ENCODE measurements at regions not wholly inside any gene's neighbourhood (a gene's known extent, or its start where the extent isn't known, plus 50 kb on each side); places are given as distances from the start of the nearest gene placed in this dataset.

DNA sequence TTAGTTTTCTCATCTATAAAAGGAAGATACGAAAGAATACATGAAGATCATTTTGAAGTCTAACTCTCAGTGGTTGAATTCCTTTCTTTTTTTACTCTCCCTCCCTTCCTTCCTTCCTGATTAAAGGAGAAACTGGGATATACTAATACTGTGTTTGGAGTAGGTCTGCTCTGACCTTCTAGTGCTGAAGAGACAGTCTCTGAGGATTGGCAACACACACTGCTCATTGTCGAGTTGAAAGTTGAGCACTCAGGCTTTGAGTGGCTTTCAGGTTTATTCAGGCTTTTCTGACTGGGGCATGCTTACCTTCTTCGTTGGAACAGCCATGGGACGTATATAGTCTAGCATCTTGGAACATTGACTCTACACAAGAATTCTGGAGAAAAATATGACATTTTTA lies 86.9 kb upstream of the RPS23 start:
- POLR2A ChIA-PET: interaction anchor here (0.6 kb wide), 1 partner anchor 729 kb away, joined by 3 read pairs; no protein-coding TSS in a partner anchor
- ATAC-seq: no peak
- DNase-seq (ENCODE audit: low read depth, low spot score): no peak
- Histone ChIP-seq H3K4me1 (ENCODE audit: control insufficient read depth, insufficient read depth, low read length) (no peaks in the 10 kb centered on the region), H3K4me3 (ENCODE audit: low read depth in 2 of 2, low read length in 2 of 2) (no peak overlapping the region), H3K27me3 (ENCODE audit: control insufficient read depth, insufficient read depth, low read length) (peaks cover 2% of the 10 kb centered on the region; the same call in 1 of the 2 replicates), H3K9me3 (ENCODE audit: control insufficient read depth, insufficient read depth, low read depth, low read length) (no peaks in the 10 kb centered on the region), H3K36me3 (ENCODE audit: control insufficient read depth, insufficient read depth, low read length) (no peaks in the 10 kb centered on the region), H3K27ac (ENCODE audit: low read length) (no peak overlapping the region)
- no TSS peak for BruUV-seq (replicated peaks)
- intact Hi-C loops (cut with micrococcal nuclease; ENCODE audit: unreplicated experiment): loop anchor here (10.0 kb wide), 1 partner anchor 700 kb away; no protein-coding TSS in a partner anchor
- TF ChIP-seq, protein P1, sequence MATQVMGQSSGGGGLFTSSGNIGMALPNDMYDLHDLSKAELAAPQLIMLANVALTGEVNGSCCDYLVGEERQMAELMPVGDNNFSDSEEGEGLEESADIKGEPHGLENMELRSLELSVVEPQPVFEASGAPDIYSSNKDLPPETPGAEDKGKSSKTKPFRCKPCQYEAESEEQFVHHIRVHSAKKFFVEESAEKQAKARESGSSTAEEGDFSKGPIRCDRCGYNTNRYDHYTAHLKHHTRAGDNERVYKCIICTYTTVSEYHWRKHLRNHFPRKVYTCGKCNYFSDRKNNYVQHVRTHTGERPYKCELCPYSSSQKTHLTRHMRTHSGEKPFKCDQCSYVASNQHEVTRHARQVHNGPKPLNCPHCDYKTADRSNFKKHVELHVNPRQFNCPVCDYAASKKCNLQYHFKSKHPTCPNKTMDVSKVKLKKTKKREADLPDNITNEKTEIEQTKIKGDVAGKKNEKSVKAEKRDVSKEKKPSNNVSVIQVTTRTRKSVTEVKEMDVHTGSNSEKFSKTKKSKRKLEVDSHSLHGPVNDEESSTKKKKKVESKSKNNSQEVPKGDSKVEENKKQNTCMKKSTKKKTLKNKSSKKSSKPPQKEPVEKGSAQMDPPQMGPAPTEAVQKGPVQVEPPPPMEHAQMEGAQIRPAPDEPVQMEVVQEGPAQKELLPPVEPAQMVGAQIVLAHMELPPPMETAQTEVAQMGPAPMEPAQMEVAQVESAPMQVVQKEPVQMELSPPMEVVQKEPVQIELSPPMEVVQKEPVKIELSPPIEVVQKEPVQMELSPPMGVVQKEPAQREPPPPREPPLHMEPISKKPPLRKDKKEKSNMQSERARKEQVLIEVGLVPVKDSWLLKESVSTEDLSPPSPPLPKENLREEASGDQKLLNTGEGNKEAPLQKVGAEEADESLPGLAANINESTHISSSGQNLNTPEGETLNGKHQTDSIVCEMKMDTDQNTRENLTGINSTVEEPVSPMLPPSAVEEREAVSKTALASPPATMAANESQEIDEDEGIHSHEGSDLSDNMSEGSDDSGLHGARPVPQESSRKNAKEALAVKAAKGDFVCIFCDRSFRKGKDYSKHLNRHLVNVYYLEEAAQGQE (IDR thresholded peaks at IDR 0.05; ENCODE audit: insufficient read depth in 1 of 2, low read depth in 2 of 2, low read length in 1 of 2): no peak
- TF ChIP-seq POLR2AphosphoS5 (IDR thresholded peaks at IDR 0.05; ENCODE audit: low read depth, low read length) (no peak), TCF7L2 (IDR thresholded peaks at IDR 0.05; ENCODE audit: low read depth, low read length) (no peak), SIN3A (IDR thresholded peaks at IDR 0.05; ENCODE audit: borderline replicate concordance, insufficient read depth, low read depth, low read length) (no peak)
- TF ChIP-seq, protein P2, sequence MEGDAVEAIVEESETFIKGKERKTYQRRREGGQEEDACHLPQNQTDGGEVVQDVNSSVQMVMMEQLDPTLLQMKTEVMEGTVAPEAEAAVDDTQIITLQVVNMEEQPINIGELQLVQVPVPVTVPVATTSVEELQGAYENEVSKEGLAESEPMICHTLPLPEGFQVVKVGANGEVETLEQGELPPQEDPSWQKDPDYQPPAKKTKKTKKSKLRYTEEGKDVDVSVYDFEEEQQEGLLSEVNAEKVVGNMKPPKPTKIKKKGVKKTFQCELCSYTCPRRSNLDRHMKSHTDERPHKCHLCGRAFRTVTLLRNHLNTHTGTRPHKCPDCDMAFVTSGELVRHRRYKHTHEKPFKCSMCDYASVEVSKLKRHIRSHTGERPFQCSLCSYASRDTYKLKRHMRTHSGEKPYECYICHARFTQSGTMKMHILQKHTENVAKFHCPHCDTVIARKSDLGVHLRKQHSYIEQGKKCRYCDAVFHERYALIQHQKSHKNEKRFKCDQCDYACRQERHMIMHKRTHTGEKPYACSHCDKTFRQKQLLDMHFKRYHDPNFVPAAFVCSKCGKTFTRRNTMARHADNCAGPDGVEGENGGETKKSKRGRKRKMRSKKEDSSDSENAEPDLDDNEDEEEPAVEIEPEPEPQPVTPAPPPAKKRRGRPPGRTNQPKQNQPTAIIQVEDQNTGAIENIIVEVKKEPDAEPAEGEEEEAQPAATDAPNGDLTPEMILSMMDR (IDR thresholded peaks at IDR 0.05): no peak
- CTCF ChIA-PET: no interaction called here
- in situ Hi-C loops (cut with HindIII; ENCODE audit: low pct_unique_long_range_greater_than_20kb, low sequenced_read_pairs): no loop called here

DNA sequence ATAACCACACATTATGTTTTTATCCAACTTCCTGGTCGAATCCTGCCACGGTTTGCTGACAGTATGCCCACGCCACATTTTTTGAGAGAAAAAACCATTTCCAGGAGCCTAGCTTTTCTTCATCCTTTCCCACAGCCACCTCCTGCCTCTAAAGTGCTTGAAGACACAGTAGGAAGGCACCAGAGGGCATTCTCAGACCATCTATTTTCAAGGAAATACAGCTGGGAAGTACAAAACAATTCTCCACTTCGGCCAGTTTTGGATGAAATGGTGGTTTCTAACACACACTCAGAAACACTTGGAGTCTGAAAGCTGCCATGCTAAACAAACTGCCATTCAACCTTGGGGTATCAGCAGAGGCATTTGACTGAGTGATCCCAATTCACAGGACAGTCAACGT lies 86.3 kb upstream of the RPS23 start:
- intact Hi-C loops (cut with micrococcal nuclease; ENCODE audit: unreplicated experiment): loop anchor here (10.0 kb wide), 1 partner anchor 700 kb away; no protein-coding TSS in a partner anchor
- no peaks in the 10 kb centered on the region for H3K36me3 ChIP-seq (ENCODE audit: control insufficient read depth, insufficient read depth, low read length)
- ChIA-PET CTCF (no interaction called here), POLR2A (interaction anchor here (0.6 kb wide), 1 partner anchor 730 kb away, joined by 3 read pairs; no protein-coding TSS in a partner anchor)
- no peak overlapping the region for H3K27ac ChIP-seq (ENCODE audit: low read length)
- 0 out of 2 replicates have a peak, but pooled peaks have one; percentile 56 for ATAC-seq
- DNase-seq (ENCODE audit: low read depth, low spot score): no peak
- in situ Hi-C loops (cut with HindIII; ENCODE audit: low pct_unique_long_range_greater_than_20kb, low sequenced_read_pairs): no loop called here
- no peak overlapping the region for H3K4me3 ChIP-seq (ENCODE audit: low read depth in 2 of 2, low read length in 2 of 2)
- peaks cover 2% of the 10 kb centered on the region; the same call in 1 of the 2 replicates for H3K27me3 ChIP-seq (ENCODE audit: control insufficient read depth, insufficient read depth, low read length)
- TF ChIP-seq, protein P2 (IDR thresholded peaks at IDR 0.05): peak; percentile 41
- no peak for TF ChIP-seq TCF7L2 (IDR thresholded peaks at IDR 0.05; ENCODE audit: low read depth, low read length)
- H3K9me3 ChIP-seq (ENCODE audit: control insufficient read depth, insufficient read depth, low read depth, low read length): no peaks in the 10 kb centered on the region
- BruUV-seq (replicated peaks): no TSS peak
- no peaks in the 10 kb centered on the region for H3K4me1 ChIP-seq (ENCODE audit: control insufficient read depth, insufficient read depth, low read length)
